Kidney (tissue), 13 donors: ENCODE measurements at regions not wholly inside any gene's neighbourhood (a gene's known extent, or its start where the extent isn't known, plus 50 kb on each side); places are given as distances from the start of the nearest gene placed in this dataset.

ENCODE experiments used
- DNase-seq, 5 donors: peaks; one replicate each; pipeline ENCODE4 v3.0.0-alpha.2; 2013 to 2020
- FAIRE-seq: peaks from 2 replicates; lab custom pipeline; 2012; peaks lifted over from hg19 to GRCh38; lab: Jason Lieb, UNC
- H3K27ac ChIP-seq, 2 donors: one replicate each; pipeline ENCODE4 v1.7.0; 2013; ENCODE audit warnings: low read depth in 2 of 2, low read length in 2 of 2, inconsistent platforms in 1 of 2
- H3K27me3 ChIP-seq: one replicate; pipeline ENCODE4 v1.7.1; 2013; ENCODE audit warnings: low read length, inconsistent platforms; ENCODE audit not compliant: control insufficient read depth, insufficient read depth
- H3K36me3 ChIP-seq, 3 donors: one replicate each; pipeline versions ENCODE4 v1.7.0 to v1.7.1; 2013; ENCODE audit warnings: low read length in 3 of 3, control low read depth in 1 of 3, inconsistent platforms in 1 of 3; ENCODE audit not compliant: insufficient read depth in 3 of 3, control insufficient read depth in 2 of 3
- H3K4me1 ChIP-seq, 3 donors: one replicate each; pipeline versions ENCODE4 v1.7.0 to v1.7.1; 2013; ENCODE audit warnings: low read length in 3 of 3, inconsistent platforms in 1 of 3, low read depth in 1 of 3; ENCODE audit not compliant: control insufficient read depth in 2 of 3, insufficient read depth in 2 of 3
- H3K4me3 ChIP-seq, 3 donors: one replicate each; pipeline versions ENCODE4 v1.7.0 to v1.8.1; 2013; ENCODE audit warnings: low read length in 3 of 3, control low read depth in 1 of 3, inconsistent platforms in 1 of 3
- H3K9ac ChIP-seq, 3 donors: one replicate each; pipeline versions ENCODE4 v1.7.0 to v1.7.1; 2013; ENCODE audit warnings: low read length in 3 of 3, control low read depth in 1 of 3, inconsistent platforms in 1 of 3
- H3K9me3 ChIP-seq, 3 donors: one replicate each; pipeline versions ENCODE4 v1.7.0 to v1.7.1; 2013; ENCODE audit warnings: low read length in 3 of 3, control low read depth in 1 of 3, inconsistent platforms in 1 of 3; ENCODE audit not compliant: control insufficient read depth in 2 of 3, insufficient read depth in 1 of 3
- CTCF ChIP-seq: IDR thresholded peaks from 3 replicates; pipeline ENCODE4 v1.5.1; 2012; ENCODE audit warnings: mild to moderate bottlenecking, moderate library complexity, borderline replicate concordance; ENCODE audit not compliant: insufficient read depth; ENCODE audit errors: extremely low read depth
- intact Hi-C: fragments of 100-400 bp; cut with DNase I; formaldehyde crosslinking; loops from one replicate; pipeline ENCODE4 v1.11.1; 2022
- donor health status: control.
- donor health status: control.
- donor health status: control.
- donor health status: control.
- donor health status: control.
- donor health status: DM: yes; HTN: yes; CAD: no.
- donor health status: Normal renal cell carcinoma (clear cell type).

- Histone ChIP-seq H3K4me1 (peaks cover 0 to 3% (median 0%) of the 10 kb centered on the region in 3 donors), H3K4me3 (no peak overlapping the region), H3K27me3 (peaks cover 3% of the 10 kb centered on the region), H3K36me3 (no peaks in the 10 kb centered on the region), H3K9me3 (no peaks in the 10 kb centered on the region), H3K9ac (no peak overlapping the region), H3K27ac (no peak overlapping the region)
- TF ChIP-seq CTCF, result no peak
- intact Hi-C loops, result no loop called here
- FAIRE-seq (no peak), DNase-seq (no peak)
Measured at GRCh38 chr2:120785228-120785966, 49.7 kb downstream of the GLI2 start.

- no peak for DNase-seq
- Histone ChIP-seq H3K4me1 (peaks cover 0 to 3% (median 0%) of the 10 kb centered on the region in 3 donors), H3K36me3 (no peaks in the 10 kb centered on the region), H3K4me3 (no peak overlapping the region), H3K27me3 (peaks cover 3% of the 10 kb centered on the region), H3K27ac (no peak overlapping the region), H3K9ac (no peak overlapping the region), H3K9me3 (no peaks in the 10 kb centered on the region)
- FAIRE-seq, result no peak
- intact Hi-C loops, result no loop called here
- no peak for TF ChIP-seq CTCF
Measured at GRCh38 chr2:120786038-120786960, 50.6 kb downstream of the GLI2 start.

- FAIRE-seq (no peak), DNase-seq (no peak)
- intact Hi-C loops, result no loop called here
Measured at GRCh38 chr2:120787111-120787821, 51.6 kb downstream of the GLI2 start.

More at GRCh38 chr2:120787111-120787821, 51.6 kb downstream of the GLI2 start:
- TF ChIP-seq CTCF, result no peak
- no peak overlapping the region for H3K27ac ChIP-seq
- peaks cover 3% of the 10 kb centered on the region for H3K27me3 ChIP-seq
- H3K36me3 ChIP-seq, result no peaks in the 10 kb centered on the region
- peaks cover 0 to 3% (median 0%) of the 10 kb centered on the region in 3 donors for H3K4me1 ChIP-seq
- no peaks in the 10 kb centered on the region for H3K9me3 ChIP-seq
- H3K4me3 ChIP-seq, result no peak overlapping the region
- no peak overlapping the region for H3K9ac ChIP-seq
